Activated CD8-positive, alpha-beta T cell treated with anti-CD3 and anti-CD28 coated beads, Interleukin-2, amount 10 ng/mL, durations not matched to agents 7 days and 5 days (primary cell): ENCODE measurements at regions not wholly inside any gene's neighbourhood (a gene's known extent, or its start where the extent isn't known, plus 50 kb on each side); places are given as distances from the start of the nearest gene placed in this dataset.
"Not testable (repeated sequence)": the region's sequence is repeated elsewhere in the genome, so short reads cannot be mapped to it uniquely, and the experiment has no call there.

ENCODE experiments used
- ATAC-seq: fragments of 150-1000 bp; cut with Tn5 transposase; one replicate; pipeline ENCODE4 v1.10.0; 2021; ENCODE audit warnings: moderate library complexity
- CTCF ChIA-PET: fragments of 350-600 bp; sonication (Branson Sonifier 250); formaldehyde crosslinking; loops from one replicate; lab custom pipeline; 2021; ENCODE audit warnings: antibody characterized with exemption; lab: Charles Lee
- POLR2A ChIA-PET: fragments of 350-600 bp; sonication (Branson Sonifier 250); formaldehyde crosslinking; loops from one replicate; lab custom pipeline; 2021; ENCODE audit warnings: antibody characterized with exemption; lab: Charles Lee
- DNase-seq: peaks from one replicate; pipeline ENCODE4 v3.0.0-alpha.2; 2020
- H3K27ac Mint-ChIP-seq: one replicate; pipeline ENCODE4 v1.8.0; 2021; ENCODE audit warnings: mild to moderate bottlenecking, mixed read lengths
- H3K27me3 Mint-ChIP-seq: one replicate; pipeline ENCODE4 v1.8.0; 2021; ENCODE audit warnings: low read depth, mixed read lengths
- H3K36me3 Mint-ChIP-seq: one replicate; pipeline ENCODE4 v1.8.0; 2021; ENCODE audit warnings: low read depth, mixed read lengths
- H3K4me1 Mint-ChIP-seq: one replicate; pipeline ENCODE4 v1.8.0; 2021; ENCODE audit warnings: low read depth, mixed read lengths
- H3K4me3 Mint-ChIP-seq: one replicate; pipeline ENCODE4 v1.8.0; 2021; ENCODE audit warnings: mild to moderate bottlenecking, mixed read lengths
- H3K9me3 Mint-ChIP-seq: one replicate; pipeline ENCODE4 v1.8.0; 2022; ENCODE audit warnings: mixed read lengths; ENCODE audit not compliant: insufficient read depth

DNA sequence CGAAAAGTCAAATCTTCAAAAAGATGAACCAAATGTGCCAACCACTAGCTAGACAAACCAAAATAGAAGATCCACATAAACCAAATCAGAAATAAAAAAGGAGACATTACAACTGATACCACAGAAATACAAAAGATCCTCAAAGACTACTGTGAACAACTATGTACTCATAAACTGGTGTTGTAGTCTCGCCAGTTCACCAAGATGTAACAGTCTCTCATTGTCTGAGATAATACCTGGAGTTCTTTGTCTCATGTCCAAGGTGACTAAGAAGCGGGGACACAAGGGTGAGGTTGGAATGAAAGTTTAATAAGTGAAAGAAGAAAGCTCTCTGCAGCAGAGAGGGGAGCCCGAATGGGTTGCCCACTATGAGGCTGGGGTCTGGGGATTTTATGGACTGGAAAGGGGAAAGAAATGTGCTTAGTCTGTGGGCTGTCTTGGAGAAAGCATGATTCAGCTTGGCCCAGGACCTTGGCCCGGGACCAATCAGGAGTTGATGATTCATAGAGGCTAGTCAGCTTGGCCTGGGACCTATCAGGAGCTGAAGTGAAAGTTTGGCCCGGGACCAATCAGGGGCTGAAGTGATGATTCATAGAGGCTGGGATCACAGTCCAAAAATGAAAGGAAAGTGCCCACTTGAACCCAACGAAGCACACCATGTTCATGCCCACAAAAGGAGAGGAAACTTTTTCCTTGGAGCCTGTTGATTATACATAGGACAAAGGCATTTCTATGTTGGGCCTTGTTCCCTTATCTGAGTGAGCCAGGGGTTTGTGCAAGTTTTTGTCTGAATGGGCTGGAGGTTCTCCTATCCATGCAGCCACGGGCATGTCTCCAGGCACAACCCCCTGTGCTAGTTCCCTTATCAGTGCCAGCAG is 177.1 kb downstream of the SPIN4 start:
- CTCF ChIA-PET, H3K36me3 Mint-ChIP-seq, ATAC-seq, POLR2A ChIA-PET, H3K4me1 Mint-ChIP-seq, H3K27me3 Mint-ChIP-seq, H3K9me3 Mint-ChIP-seq, H3K27ac Mint-ChIP-seq, H3K4me3 Mint-ChIP-seq, DNase-seq: not testable (repeated sequence)

DNA sequence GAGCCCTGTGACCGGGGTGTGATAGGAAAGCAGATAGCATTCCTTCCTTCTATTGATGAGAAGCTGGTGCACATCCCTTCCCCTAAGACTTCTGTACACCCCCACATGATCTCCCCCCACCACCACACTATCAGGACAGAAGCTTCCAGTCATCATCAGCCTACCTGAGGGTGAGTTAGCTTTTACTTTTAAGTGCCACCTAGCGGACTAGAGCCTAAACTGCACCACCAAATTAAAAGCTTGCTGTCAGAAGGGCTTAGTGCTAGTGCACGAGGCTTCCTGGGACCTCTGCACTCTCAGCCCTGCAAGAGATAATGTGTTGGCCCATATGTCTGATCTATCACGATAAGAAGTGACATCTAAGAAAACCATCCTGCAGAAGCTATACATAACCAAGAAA is 181.7 kb downstream of the SPIN4 start:
- H3K27ac Mint-ChIP-seq, DNase-seq, POLR2A ChIA-PET, H3K4me1 Mint-ChIP-seq, CTCF ChIA-PET, H3K36me3 Mint-ChIP-seq, ATAC-seq, H3K4me3 Mint-ChIP-seq, H3K27me3 Mint-ChIP-seq, H3K9me3 Mint-ChIP-seq: not testable (repeated sequence)

DNA sequence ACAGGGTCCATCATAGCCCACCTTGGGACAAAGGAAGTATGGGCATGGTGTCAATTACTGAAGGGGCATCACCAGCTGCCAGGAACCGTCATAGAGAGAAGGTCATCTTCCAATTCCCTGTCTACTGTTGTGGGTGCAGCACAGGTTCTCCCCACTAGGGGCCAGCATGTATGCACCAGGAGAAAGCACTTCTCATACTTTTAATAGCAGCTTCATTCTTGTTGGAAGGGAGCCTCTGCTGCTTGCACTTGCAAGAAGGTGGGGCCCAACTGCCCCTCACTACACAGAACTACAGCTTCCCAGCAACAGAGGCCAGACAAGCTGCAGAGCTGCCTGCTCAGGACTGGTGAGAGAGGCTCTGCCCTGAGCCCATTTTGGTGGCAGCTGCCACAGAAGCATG is 182.2 kb downstream of the SPIN4 start:
- H3K27me3 Mint-ChIP-seq, DNase-seq, H3K9me3 Mint-ChIP-seq, H3K4me1 Mint-ChIP-seq, POLR2A ChIA-PET, ATAC-seq, CTCF ChIA-PET, H3K27ac Mint-ChIP-seq, H3K4me3 Mint-ChIP-seq, H3K36me3 Mint-ChIP-seq: not testable (repeated sequence)

- ATAC-seq, H3K4me3 Mint-ChIP-seq, H3K27ac Mint-ChIP-seq, H3K4me1 Mint-ChIP-seq, DNase-seq, POLR2A ChIA-PET, CTCF ChIA-PET, H3K36me3 Mint-ChIP-seq, H3K27me3 Mint-ChIP-seq, H3K9me3 Mint-ChIP-seq: not testable (repeated sequence)
Measured at GRCh38 chrX:63167002-63167401, 184.1 kb downstream of the SPIN4 start.

DNA sequence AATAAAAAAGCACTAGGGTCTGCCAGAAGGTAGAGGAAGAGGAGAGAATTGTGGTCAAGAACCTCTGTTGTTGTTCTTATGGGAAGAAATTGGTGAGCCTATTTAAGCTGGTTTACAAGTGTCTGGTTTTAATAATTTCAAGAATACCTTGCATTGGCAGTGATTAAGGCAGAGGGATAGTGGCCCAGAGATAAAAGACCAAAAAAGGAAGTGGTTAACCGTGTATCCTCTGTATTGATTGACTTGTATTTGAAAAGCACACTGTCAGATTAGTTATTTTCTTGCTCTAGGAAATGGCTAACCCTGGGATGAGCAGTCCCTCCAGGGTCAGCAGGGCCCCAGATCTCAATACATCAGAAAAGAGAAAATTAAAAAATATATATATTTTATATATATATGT is 190.1 kb downstream of the SPIN4 start:
- POLR2A ChIA-PET, result not testable (repeated sequence)

GRCh38 chrX:63160340-63160739 is 190.8 kb downstream of the SPIN4 start:
- H3K36me3 Mint-ChIP-seq, H3K9me3 Mint-ChIP-seq, POLR2A ChIA-PET, CTCF ChIA-PET, ATAC-seq, DNase-seq, H3K4me1 Mint-ChIP-seq, H3K4me3 Mint-ChIP-seq, H3K27me3 Mint-ChIP-seq, H3K27ac Mint-ChIP-seq: not testable (repeated sequence)

More for the DNA sequence above, 190.1 kb downstream of the SPIN4 start:
- H3K4me1 Mint-ChIP-seq, CTCF ChIA-PET, H3K27me3 Mint-ChIP-seq, H3K36me3 Mint-ChIP-seq, DNase-seq, H3K9me3 Mint-ChIP-seq, ATAC-seq, H3K27ac Mint-ChIP-seq, H3K4me3 Mint-ChIP-seq: not testable (repeated sequence)

GRCh38 chrX:63145526-63145925 is 205.6 kb downstream of the SPIN4 start:
- CTCF ChIA-PET, H3K4me3 Mint-ChIP-seq, DNase-seq, H3K9me3 Mint-ChIP-seq, H3K27me3 Mint-ChIP-seq, H3K36me3 Mint-ChIP-seq, H3K27ac Mint-ChIP-seq, POLR2A ChIA-PET, H3K4me1 Mint-ChIP-seq, ATAC-seq: not testable (repeated sequence)

GRCh38 chrX:63142588-63142987 is 208.5 kb downstream of the SPIN4 start:
- CTCF ChIA-PET, H3K27me3 Mint-ChIP-seq, POLR2A ChIA-PET, H3K4me3 Mint-ChIP-seq, H3K9me3 Mint-ChIP-seq, ATAC-seq, H3K4me1 Mint-ChIP-seq, DNase-seq, H3K36me3 Mint-ChIP-seq, H3K27ac Mint-ChIP-seq: not testable (repeated sequence)

GRCh38 chrX:63135859-63136258 is 215.3 kb downstream of the SPIN4 start:
- DNase-seq, H3K27ac Mint-ChIP-seq, ATAC-seq, H3K4me3 Mint-ChIP-seq, H3K4me1 Mint-ChIP-seq, H3K36me3 Mint-ChIP-seq, CTCF ChIA-PET, POLR2A ChIA-PET, H3K9me3 Mint-ChIP-seq, H3K27me3 Mint-ChIP-seq: not testable (repeated sequence)

- no peak for ATAC-seq
- ChIA-PET POLR2A (no interaction called here), CTCF (no interaction called here)
- H3K9me3 Mint-ChIP-seq, result no peaks in the 10 kb centered on the region
- H3K27me3 Mint-ChIP-seq, result no peaks in the 10 kb centered on the region
- no peaks in the 10 kb centered on the region for H3K36me3 Mint-ChIP-seq
- DNase-seq, result no peak
- no peak overlapping the region for H3K4me3 Mint-ChIP-seq
- H3K4me1 Mint-ChIP-seq, result no peaks in the 10 kb centered on the region
- H3K27ac Mint-ChIP-seq, result no peak overlapping the region
Measured at GRCh38 chrX:63128509-63128908, 222.6 kb downstream of the SPIN4 start.

DNA sequence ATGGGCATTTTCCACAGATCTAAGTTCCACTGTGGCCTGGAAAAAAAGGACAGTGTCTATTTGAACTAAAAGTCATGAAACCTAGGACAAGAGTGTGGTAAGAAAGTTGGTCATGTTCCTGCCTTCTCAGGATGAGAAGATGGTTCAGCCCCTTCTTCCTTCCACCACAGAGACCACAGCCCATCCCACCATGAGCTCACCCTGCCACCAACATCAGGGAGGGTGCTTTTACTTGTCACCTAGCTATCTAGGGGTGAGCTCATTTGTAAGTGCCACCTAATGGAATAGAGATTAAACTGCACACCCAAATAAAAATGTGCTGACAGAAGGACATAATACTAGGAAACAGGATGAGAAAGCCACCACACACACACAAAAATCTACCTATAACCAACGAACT is 235.9 kb downstream of the SPIN4 start:
- Mint-ChIP-seq H3K36me3 (no peaks in the 10 kb centered on the region), H3K4me1 (no peaks in the 10 kb centered on the region), H3K9me3 (no peaks in the 10 kb centered on the region), H3K4me3 (no peak overlapping the region), H3K27me3 (no peaks in the 10 kb centered on the region), H3K27ac (no peak overlapping the region)
- ChIA-PET CTCF (no interaction called here), POLR2A (no interaction called here)
- ATAC-seq (no peak), DNase-seq (no peak)

DNA sequence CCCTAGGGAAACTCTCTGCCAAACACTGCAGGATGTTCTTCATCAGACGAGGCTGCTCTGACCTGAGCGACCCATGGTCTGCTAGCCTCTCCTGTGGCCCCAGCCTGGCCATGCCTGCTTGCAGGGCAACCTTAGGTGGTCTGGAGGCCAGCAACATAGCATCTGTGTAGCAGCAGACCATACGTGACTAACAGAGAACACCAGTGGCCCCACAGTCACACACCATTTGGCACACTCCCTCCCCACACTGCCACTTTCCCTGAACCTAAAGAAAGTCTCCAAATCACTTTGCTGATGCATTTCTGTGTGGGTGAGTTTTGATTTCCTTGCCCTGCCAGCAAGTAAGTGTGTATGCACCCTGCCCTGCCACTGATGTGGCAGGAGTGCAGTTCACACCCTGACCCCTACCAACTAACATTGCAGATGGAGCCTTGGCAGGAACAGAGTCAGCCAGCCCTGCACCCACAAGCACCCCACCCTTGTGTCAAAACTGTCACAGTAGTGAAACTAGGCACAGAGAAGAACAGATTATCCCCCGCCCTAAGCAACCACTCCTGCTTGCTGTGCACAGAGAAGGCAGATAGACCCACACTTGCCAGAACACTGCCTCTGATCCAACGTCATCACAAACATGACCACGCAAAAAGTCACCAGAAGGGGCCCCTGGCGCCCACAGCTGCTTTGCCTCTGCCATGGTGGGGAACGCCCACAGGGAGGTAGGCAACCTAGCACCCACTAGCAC is 249.1 kb downstream of the SPIN4 start:
- no peaks in the 10 kb centered on the region for H3K36me3 Mint-ChIP-seq
- no peaks in the 10 kb centered on the region for H3K9me3 Mint-ChIP-seq
- no peaks in the 10 kb centered on the region for H3K27me3 Mint-ChIP-seq
- no peak for DNase-seq
- H3K4me1 Mint-ChIP-seq, result no peaks in the 10 kb centered on the region
- ATAC-seq, result no peak
- ChIA-PET POLR2A (no interaction called here), CTCF (no interaction called here)
- H3K27ac Mint-ChIP-seq, result no peak overlapping the region
- H3K4me3 Mint-ChIP-seq, result no peak overlapping the region
